HCT116 (cell line): ENCODE measurements at regions not wholly inside any gene's neighbourhood (a gene's known extent, or its start where the extent isn't known, plus 50 kb on each side); places are given as distances from the start of the nearest gene placed in this dataset.

Experiments used
- ATAC-seq: fragments of 200-7000 bp; cut with Tn5 transposase; 2 replicates; pipeline ENCODE4 v1.9.1; 2020; ENCODE audit warnings: mild to moderate bottlenecking, moderate library complexity
- BruUV-seq: library from RNA; stranded (reverse); fragments of 400-500 nt; replicated peaks from 2 replicates; lab custom pipeline; 2021; lab: Mats Ljungman, UMichigan
- CTCF ChIA-PET: fragments of 300-600 bp; sonication (Branson Sonifier 250); formaldehyde crosslinking; loops from one replicate; lab custom pipeline; 2021; ENCODE audit warnings: antibody characterized with exemption; lab: Charles Lee
- POLR2A ChIA-PET: fragments of 300-600, 350-600 bp; sonication (Branson Sonifier 250); formaldehyde crosslinking; loops from one replicate; lab custom pipeline; 2021; ENCODE audit warnings: antibody characterized with exemption; lab: Charles Lee
- RAD21 ChIA-PET, 2 experiments: fragments of 300-600 bp; sonication (Branson Sonifier 250); formaldehyde crosslinking; loops; one replicate each; lab custom pipeline; 2023; ENCODE audit warnings: low total read pairs in 2 of 2; ENCODE audit not compliant: uncharacterized antibody in 2 of 2, unreplicated experiment in 2 of 2, low non-redundant PET in 1 of 2; lab: Charles Lee
- DNase-seq: peaks from one replicate; pipeline ENCODE4 v3.0.0-alpha.2; 2010; ENCODE audit warnings: low read depth, low spot score
- H2AFZ ChIP-seq: fragments of 200-600 bp; shearing (Covaris generic), sonication (generic); 2 replicates; pipeline ENCODE4 v1.6.1; 2017; ENCODE audit warnings: low read depth, mixed run types, mixed read lengths, antibody characterized with exemption, low read length; ENCODE audit not compliant: poor library complexity, severe bottlenecking
- H3K27ac ChIP-seq: 2 replicates; pipeline ENCODE4 v1.5.1; 2012; ENCODE audit warnings: low read depth, low read length
- H3K27me3 ChIP-seq: fragments of 200-600 bp; sonication (generic); 2 replicates; pipeline ENCODE4 v1.6.1; 2016; ENCODE audit warnings: mixed run types, low read length, mixed read lengths; ENCODE audit not compliant: insufficient read depth
- H3K36me3 ChIP-seq, 2 experiments: fragments of 200-500 bp in 1 of 2; fragments of 200-600 bp in 1 of 2; sonication (Bioruptor generic) in 1 of 2; sonication (generic) in 1 of 2; 2 replicates each; pipeline versions ENCODE4 v1.5.1 to v1.6.1; 2014 to 2016; ENCODE audit warnings: low read length in 2 of 2, inconsistent platforms in 1 of 2, mixed read lengths in 1 of 2, mixed run types in 1 of 2; ENCODE audit not compliant: insufficient read depth in 2 of 2, control insufficient read depth in 1 of 2
- H3K4me1 ChIP-seq, 2 experiments: fragments of 200-600 bp in 1 of 2; sonication (generic) in 1 of 2; 2 replicates each; pipeline versions ENCODE4 v1.5.1 to v1.6.1; 2012 to 2017; ENCODE audit warnings: low read length in 2 of 2, inconsistent platforms in 1 of 2, mild to moderate bottlenecking in 1 of 2, mixed read lengths in 1 of 2, mixed run types in 1 of 2, moderate library complexity in 1 of 2; ENCODE audit not compliant: insufficient read depth in 2 of 2, control insufficient read depth in 1 of 2
- H3K4me2 ChIP-seq: fragments of 200-600 bp; sonication (generic); 2 replicates; pipeline ENCODE4 v1.6.1; 2017; ENCODE audit warnings: mixed run types, low read length, mixed read lengths
- H3K4me3 ChIP-seq, 2 experiments: fragments of 200-600 bp in 1 of 2; sonication (generic) in 1 of 2; replicated peaks in 1 of 2; 2 replicates each; pipeline ENCODE4 v1.5.1; 2011 to 2016; ENCODE audit warnings: low read length in 2 of 2, control low read depth in 1 of 2, low read depth in 1 of 2, mild to moderate bottlenecking in 1 of 2, mixed read lengths in 1 of 2, mixed run types in 1 of 2
- H3K79me2 ChIP-seq: fragments of 200-600 bp; sonication (generic); 2 replicates; pipeline ENCODE4 v1.6.1; 2017; ENCODE audit warnings: mild to moderate bottlenecking, mixed run types, low read length, moderate library complexity, mixed read lengths; ENCODE audit not compliant: insufficient read depth
- H3K9ac ChIP-seq: fragments of 200-600 bp; sonication (generic); 2 replicates; pipeline ENCODE4 v1.6.1; 2016; ENCODE audit warnings: low read length, mixed read lengths
- H3K9me2 ChIP-seq: fragments of 200-600 bp; sonication (generic), shearing (Covaris generic); 2 replicates; pipeline ENCODE4 v1.6.1; 2017; ENCODE audit warnings: mixed run types, mild to moderate bottlenecking, moderate library complexity; ENCODE audit not compliant: insufficient read depth
- H3K9me3 ChIP-seq, 2 experiments: fragments of 200-500 bp in 1 of 2; fragments of 200-600 bp in 1 of 2; sonication (Bioruptor generic) in 1 of 2; sonication (generic) in 1 of 2; 2 replicates each; pipeline ENCODE4 v1.6.1; 2014 to 2017; ENCODE audit warnings: low read length in 2 of 2, mixed read lengths in 2 of 2, inconsistent platforms in 1 of 2, low read depth in 1 of 2, mild to moderate bottlenecking in 1 of 2, mixed run types in 1 of 2, moderate library complexity in 1 of 2; ENCODE audit not compliant: control insufficient read depth in 1 of 2, insufficient read depth in 1 of 2
- H4K20me1 ChIP-seq: fragments of 200-600 bp; sonication (generic), shearing (Covaris generic); 2 replicates; pipeline ENCODE4 v1.6.1; 2017; ENCODE audit warnings: mixed run types, mild to moderate bottlenecking, moderate library complexity; ENCODE audit not compliant: insufficient read depth
- ATF3 ChIP-seq: IDR thresholded peaks from 2 replicates; pipeline ENCODE4 v1.6.1; 2012
- CBX3 ChIP-seq: IDR thresholded peaks from 2 replicates; pipeline ENCODE4 v1.6.1; 2012; ENCODE audit warnings: low read depth
- CTCF ChIP-seq, 3 experiments: fragments of 200-600 bp in 1 of 3; sonication (generic) in 1 of 3; IDR thresholded peaks in 2 of 3; conservative IDR thresholded peaks in 1 of 3; 2 replicates each; pipeline ENCODE4 v1.5.1; 2012 to 2017; ENCODE audit warnings: low read depth in 2 of 3, low read length in 2 of 3, antibody characterized with exemption in 1 of 3, borderline replicate concordance in 1 of 3, control low read depth in 1 of 3, mild to moderate bottlenecking in 1 of 3, mixed read lengths in 1 of 3, mixed run types in 1 of 3, moderate library complexity in 1 of 3; ENCODE audit not compliant: insufficient read depth in 1 of 3
- EGR1 ChIP-seq: IDR thresholded peaks from 2 replicates; pipeline ENCODE4 v1.6.1; 2012; ENCODE audit warnings: low read depth
- ELF1 ChIP-seq: IDR thresholded peaks from 2 replicates; pipeline ENCODE4 v1.6.1; 2012; ENCODE audit warnings: low read depth, borderline replicate concordance
- EZH2phosphoT487 ChIP-seq: fragments of 200-600 bp; IDR thresholded peaks from 2 replicates; pipeline ENCODE4 v1.6.1; 2018; ENCODE audit warnings: antibody characterized with exemption, borderline replicate concordance
- MAX ChIP-seq: IDR thresholded peaks from 2 replicates; pipeline ENCODE4 v1.6.1; 2012
- RAD21 ChIP-seq: IDR thresholded peaks from 2 replicates; pipeline ENCODE4 v1.6.1; 2012; ENCODE audit warnings: low read depth, mild to moderate bottlenecking
- REST ChIP-seq: IDR thresholded peaks from 2 replicates; pipeline ENCODE4 v1.6.1; 2012; ENCODE audit warnings: low read depth
- SIN3A ChIP-seq: IDR thresholded peaks from 2 replicates; pipeline ENCODE4 v1.6.1; 2012; ENCODE audit warnings: low read depth
- TCF7L2 ChIP-seq: IDR thresholded peaks from 2 replicates; pipeline ENCODE4 v1.7.0; 2011; ENCODE audit warnings: borderline replicate concordance, inconsistent platforms; ENCODE audit not compliant: insufficient read depth, insufficient read length; ENCODE audit errors: extremely low read depth
- ZBTB33 ChIP-seq: IDR thresholded peaks from 2 replicates; pipeline ENCODE4 v1.6.1; 2011; ENCODE audit warnings: mild to moderate bottlenecking, low read length, moderate library complexity; ENCODE audit not compliant: insufficient replicate concordance; ENCODE audit errors: extremely low read depth
- ZFX ChIP-seq: fragments of 450-650 bp; IDR thresholded peaks from 2 replicates; pipeline ENCODE4 v1.6.1; 2017
- ZNF274 ChIP-seq: fragments of 200-500 bp; sonication (Bioruptor generic); IDR thresholded peaks from 2 replicates; pipeline ENCODE4 v1.6.1; 2014; ENCODE audit warnings: mild to moderate bottlenecking, low read depth, low read length, inconsistent platforms
- intact Hi-C: fragments of 100-400 bp; cut with micrococcal nuclease; formaldehyde crosslinking; loops from 2 replicates; pipeline ENCODE4 v1.10.0; 2022

GRCh38 chr4:81665649-81666048 lies 193.9 kb upstream of the RASGEF1B start (continued):
- TF ChIP-seq REST (no peak), ELF1 (no peak), ATF3 (no peak), EGR1 (no peak), EZH2phosphoT487 (no peak), SIN3A (no peak)

- ChIA-PET POLR2A (no interaction called here), RAD21 (no interaction called here), CTCF (no interaction called here)
- H3K9ac ChIP-seq, result no peak overlapping the region
- no peaks in the 10 kb centered on the region for H3K4me1 ChIP-seq
- intact Hi-C loops, result no loop called here
- no peak overlapping the region for H2AFZ ChIP-seq
- no peaks in the 10 kb centered on the region for H4K20me1 ChIP-seq
- DNase-seq (no peak), ATAC-seq (no peak)
- no peak for TF ChIP-seq SIN3A
- no peak for TF ChIP-seq ZFX
- no peak for TF ChIP-seq ELF1
- no peak for TF ChIP-seq ZNF274
- no peak for TF ChIP-seq CBX3
- no peak for TF ChIP-seq RAD21
- TF ChIP-seq CTCF (IDR thresholded peaks at IDR 0.05 in 2 of 3, conservative IDR thresholded peaks at IDR 0.05 in 1 of 3; ENCODE audit: borderline replicate concordance in 1 of 3, insufficient read depth in 1 of 3, low read depth in 2 of 3, low read length in 2 of 3), result no peak
- TF ChIP-seq ATF3, result no peak
- no peak for TF ChIP-seq TCF7L2
- no peak for TF ChIP-seq MAX
- TF ChIP-seq ZBTB33, result no peak
- no peak overlapping the region for H3K4me2 ChIP-seq
- no peaks in the 10 kb centered on the region for H3K9me2 ChIP-seq
- H3K4me3 ChIP-seq, result no peak overlapping the region
- no peaks in the 10 kb centered on the region for H3K36me3 ChIP-seq
- 0 out of 2 replicates have a peak, but pooled peaks cover 10% of the 10 kb centered on the region for H3K27me3 ChIP-seq
- no peaks in the 10 kb centered on the region for H3K9me3 ChIP-seq
- H3K79me2 ChIP-seq, result no peaks in the 10 kb centered on the region
- no peak overlapping the region for H3K27ac ChIP-seq
- BruUV-seq, result no TSS peak
Observed at GRCh38 chr4:81665045-81665444, 193.3 kb upstream of the RASGEF1B start.
